ENCODE measurements at regions not wholly inside any gene's neighbourhood (a gene's known extent, or its start where the extent isn't known, plus 50 kb on each side); places are given as distances from the start of the nearest gene placed in this dataset.
"Not testable (repeated sequence)": the region's sequence is repeated elsewhere in the genome, so short reads cannot be mapped to it uniquely, and the experiment has no call there.

GRCh38 chr3:14272959-14273560 is 94.4 kb downstream of the LSM3 start:
- DNase-seq (ENCODE audit: low read depth in 1 of 2, low spot score in 1 of 2): not testable (repeated sequence)

- DNase-seq (ENCODE audit: low read depth in 1 of 2, low spot score in 1 of 2): no peak
Measured at GRCh38 chr3:14273901-14274611, 95.4 kb downstream of the LSM3 start.

- DNase-seq (ENCODE audit: low read depth in 1 of 2, low spot score in 1 of 2): no peak
Measured at GRCh38 chr3:14274612-14274936, 96.0 kb downstream of the LSM3 start.

GRCh38 chr3:14274999-14275961 is 96.7 kb downstream of the LSM3 start:
- DNase-seq (ENCODE audit: low read depth in 1 of 2, low spot score in 1 of 2): no peak

- no peak for DNase-seq (ENCODE audit: low read depth in 1 of 2, low spot score in 1 of 2)
Measured at GRCh38 chr3:14275962-14276909, 97.6 kb downstream of the LSM3 start.

DNA sequence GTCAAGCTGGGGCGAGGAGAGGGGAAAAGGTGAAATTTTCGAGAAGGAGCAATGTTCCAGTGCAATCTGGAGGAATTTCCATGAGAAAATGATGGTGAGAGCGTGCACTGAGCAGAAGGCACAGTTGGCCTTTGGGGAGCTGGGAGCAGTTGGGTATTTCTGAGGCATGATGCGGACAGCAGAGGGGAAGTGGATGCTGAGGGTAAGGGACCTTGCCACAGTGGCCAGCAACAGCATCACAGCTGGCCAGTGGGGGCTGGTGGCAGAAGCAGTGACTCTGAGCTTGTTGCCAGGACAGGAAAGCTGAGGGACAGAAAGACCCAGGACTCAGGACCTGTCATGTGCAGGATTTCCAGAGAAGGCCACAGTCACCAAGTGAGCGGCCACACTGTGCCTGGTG is 98.9 kb downstream of the LSM3 start:
- no peak for DNase-seq (ENCODE audit: low read depth in 1 of 2, low spot score in 1 of 2)

DNA sequence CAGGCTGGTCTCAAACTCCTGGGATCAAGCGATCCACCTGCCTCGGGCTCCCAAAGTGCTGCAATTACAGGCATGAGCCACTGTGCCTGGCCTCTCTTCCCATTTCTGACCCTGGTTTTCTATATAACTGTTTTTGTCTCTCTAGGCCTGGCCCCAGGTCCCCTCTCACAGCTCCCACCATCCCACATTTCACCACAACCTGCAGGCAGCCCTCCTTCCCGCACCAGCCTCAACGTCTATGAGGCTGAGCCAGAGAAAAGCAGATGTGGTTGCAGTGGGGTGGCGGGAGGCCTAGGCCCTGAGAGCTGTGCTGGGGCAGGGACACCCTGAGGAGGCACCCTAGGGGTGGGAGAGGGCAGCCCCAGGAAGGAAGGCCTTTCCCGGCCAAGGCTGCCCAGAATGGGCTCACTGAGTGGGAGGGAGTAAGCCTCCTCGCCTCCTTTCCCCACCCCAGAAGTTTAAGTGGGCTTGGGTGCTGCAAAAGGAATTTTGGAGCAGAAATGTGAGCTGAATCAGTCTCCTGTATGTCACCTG is 99.7 kb downstream of the LSM3 start:
- no peak for DNase-seq (ENCODE audit: low read depth in 1 of 2, low spot score in 1 of 2)

GRCh38 chr3:14278799-14279625 is 100.4 kb downstream of the LSM3 start:
- no peak for DNase-seq (ENCODE audit: low read depth in 1 of 2, low spot score in 1 of 2)

DNA sequence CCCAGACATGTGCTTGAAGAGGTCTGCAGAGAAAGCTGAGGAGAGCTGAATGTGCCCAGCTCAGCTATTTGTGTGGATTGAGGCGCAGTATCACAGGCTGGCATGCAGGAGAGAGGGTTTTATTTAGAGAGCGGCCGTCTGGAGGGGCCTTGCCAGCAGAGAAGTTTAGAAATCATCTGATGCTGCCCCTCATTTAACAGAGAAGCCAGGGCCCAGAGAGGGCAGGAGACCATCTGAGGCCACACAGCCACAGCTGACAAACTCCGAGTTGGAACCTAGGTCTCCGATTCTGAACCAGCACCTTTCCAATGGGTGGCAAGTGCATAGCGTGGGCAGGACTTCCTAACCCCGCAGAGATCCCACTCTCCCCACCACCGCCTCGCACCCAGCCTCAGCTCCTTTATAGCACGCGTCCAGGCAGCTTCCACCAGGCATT is 101.0 kb downstream of the LSM3 start:
- no peak for DNase-seq (ENCODE audit: low read depth in 1 of 2, low spot score in 1 of 2)

DNA sequence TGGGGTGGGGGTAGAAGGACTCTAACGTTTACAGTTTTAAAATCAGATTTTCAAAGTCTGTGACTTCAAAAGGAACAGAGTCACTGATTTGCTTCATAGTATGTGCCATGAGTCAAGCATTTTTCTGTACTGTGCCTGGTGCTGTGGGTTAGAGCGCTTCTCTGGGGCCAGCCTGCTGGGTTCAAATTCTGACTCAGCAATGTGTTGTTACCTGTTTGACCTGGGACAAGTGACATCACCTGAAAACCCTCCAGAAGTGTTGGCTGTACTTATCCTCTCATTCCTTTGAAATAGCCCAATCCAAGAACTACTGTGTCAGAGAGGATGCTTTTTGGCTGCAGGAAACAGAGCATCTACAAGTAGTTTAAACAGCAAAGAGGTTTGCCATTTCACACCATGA is 101.7 kb downstream of the LSM3 start:
- DNase-seq (ENCODE audit: low read depth in 1 of 2, low spot score in 1 of 2): no peak

DNA sequence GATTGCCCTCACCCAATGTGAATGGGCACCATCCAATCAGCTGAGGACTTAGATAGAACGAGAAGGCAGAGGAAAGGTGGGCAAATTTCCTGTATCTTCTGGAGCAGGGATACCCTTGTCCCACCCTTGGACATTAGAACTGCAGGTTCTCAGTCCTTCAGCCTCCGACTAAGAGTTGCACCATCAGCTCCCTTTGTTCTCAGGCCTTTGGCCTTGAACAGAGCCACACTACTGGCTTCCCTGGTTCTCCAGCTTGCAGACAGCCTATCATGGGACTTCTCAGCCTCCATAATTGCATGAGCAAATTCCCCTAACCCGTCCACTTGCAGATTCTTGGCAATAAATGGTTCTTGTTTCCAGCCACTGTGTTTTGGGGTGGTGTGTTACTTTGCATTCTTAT is 102.4 kb downstream of the LSM3 start:
- no peak for DNase-seq (ENCODE audit: low read depth in 1 of 2, low spot score in 1 of 2)

DNA sequence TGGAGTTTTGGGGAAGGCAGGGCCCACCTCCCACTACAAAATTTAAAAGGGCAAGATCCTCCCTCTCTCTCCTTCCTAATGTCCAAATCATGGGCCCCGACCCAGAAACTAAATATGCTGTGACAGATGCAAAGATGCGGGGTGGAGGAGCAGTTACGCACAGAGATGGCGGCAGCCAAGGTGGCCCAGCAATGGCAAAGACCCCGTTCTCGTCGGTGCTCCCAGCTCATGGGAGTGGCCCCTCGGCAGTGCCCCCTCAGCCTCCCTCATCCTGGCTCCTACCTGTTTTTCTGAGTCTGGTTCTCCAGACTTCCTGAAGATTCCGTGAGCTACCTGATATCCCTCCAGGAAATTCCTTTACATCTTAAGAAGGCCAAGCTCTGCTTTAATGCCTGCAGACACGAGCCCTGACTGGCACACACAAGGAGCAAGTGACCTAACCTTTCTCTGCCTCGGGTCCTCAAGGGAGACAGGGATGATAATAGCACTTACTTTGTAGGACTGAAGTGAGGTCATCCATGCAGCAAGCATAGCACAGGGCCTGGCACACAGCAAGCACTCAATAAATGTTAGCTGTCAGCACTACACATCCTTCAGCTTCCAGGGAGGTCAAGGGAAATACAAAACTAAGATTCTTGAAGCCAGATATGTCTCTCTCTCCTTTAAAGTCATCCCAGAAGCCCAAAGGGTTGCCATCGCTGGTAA is 103.5 kb downstream of the LSM3 start:
- no peak for DNase-seq (ENCODE audit: low read depth in 1 of 2, low spot score in 1 of 2)

DNA sequence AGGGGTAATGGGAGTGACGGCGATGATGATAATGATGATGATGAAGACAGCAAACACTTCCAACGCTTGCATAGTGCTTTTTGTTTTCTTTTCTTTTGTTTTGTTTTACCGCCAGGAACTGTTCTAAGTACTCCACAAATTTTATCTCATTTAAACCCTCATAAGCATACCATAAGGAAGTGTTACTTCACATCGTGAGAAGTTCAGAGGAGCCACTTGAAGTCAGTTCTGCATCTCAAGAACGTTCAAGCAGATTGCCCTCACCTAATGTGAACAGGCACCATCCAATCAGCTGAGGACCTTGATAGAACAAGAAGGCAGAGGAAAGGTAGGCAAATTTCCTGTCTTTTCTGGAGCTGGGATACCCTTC is 104.1 kb downstream of the LSM3 start:
- no peak for DNase-seq (ENCODE audit: low read depth in 1 of 2, low spot score in 1 of 2)

- DNase-seq (ENCODE audit: low read depth in 1 of 2, low spot score in 1 of 2): no peak
Measured at GRCh38 chr3:14283092-14283812, 104.6 kb downstream of the LSM3 start.

GRCh38 chr3:14283813-14284438 is 105.3 kb downstream of the LSM3 start:
- DNase-seq (ENCODE audit: low read depth in 1 of 2, low spot score in 1 of 2): no peak

DNA sequence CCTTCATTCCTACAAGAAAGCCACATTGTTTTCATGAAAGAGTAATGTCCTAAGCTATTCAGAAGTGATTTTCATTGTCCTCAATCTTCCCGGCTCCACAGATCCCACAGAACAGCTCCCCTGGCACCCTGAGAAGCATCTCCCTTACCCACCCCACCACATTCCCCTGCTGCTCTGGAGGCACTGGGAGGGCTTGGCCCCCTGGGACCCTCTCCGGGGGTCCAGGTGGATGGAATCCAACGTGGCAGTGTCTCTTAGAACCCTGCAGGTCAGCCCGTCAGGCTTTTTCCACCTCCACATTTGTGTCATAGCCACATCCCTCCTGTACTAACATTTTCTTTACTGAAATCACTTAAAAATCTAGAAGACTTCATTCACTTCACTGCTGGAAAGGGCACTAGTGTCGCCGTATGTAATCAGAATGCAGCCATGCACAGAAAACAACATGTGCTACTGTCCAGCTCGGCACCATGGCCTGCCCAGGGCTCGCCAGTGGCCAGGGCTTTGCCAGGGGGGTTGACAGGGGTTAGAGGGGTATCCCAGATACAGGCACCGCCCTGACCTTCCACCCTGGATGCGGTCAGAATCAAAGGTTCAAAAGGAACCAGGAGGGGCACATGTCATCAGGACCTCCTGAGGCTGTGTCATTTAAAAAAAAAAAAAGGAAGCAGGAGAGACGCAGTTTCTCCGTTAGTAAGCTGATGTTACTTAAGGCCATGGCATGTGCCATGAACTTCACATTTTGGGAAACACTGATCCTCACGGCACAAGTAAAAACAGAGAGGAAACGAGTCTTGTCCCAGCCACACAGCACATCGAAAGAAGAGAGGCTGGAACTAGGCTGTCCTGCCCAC is 106.3 kb downstream of the LSM3 start:
- no peak for DNase-seq (ENCODE audit: low read depth in 1 of 2, low spot score in 1 of 2)

DNA sequence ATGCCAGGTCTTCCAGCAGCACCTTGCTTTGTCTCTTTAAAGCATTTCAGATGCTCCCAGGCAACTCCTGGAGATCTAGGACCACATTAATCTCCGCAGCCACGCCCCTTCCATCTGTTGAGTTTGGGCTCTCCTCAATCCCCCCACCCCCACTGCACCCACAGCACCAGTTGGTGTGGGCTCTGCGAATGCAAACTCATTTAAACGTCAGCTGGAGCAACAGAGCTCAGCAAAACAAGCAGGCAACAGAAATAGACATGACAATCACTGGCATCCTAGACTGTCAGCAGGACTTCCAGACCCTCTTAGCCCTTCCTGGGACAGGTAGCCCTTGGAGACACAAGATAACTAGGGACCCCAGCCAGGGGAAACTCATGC is 106.9 kb downstream of the LSM3 start:
- DNase-seq (ENCODE audit: low read depth in 1 of 2, low spot score in 1 of 2): no peak

Data from activated CD4-positive, alpha-beta T cell treated with anti-CD3 and anti-CD28 coated beads, Interleukin-2, amount 50 U/mL, for 24 hours (primary cell).